HG03342 (cell line): ENCODE measurements at regions not wholly inside any gene's neighbourhood (a gene's known extent, or its start where the extent isn't known, plus 50 kb on each side); places are given as distances from the start of the nearest gene placed in this dataset.
"Not testable (repeated sequence)": the region's sequence is repeated elsewhere in the genome, so short reads cannot be mapped to it uniquely, and the experiment has no call there.

Experiments used
- ATAC-seq: cut with Tn5 transposase; IDR thresholded peaks from one replicate; pipeline ENCODE4 v1.9.1; 2021; ENCODE audit warnings: mild to moderate bottlenecking, moderate library complexity; ENCODE audit not compliant: unreplicated experiment

- ATAC-seq, result no peak
Observed at GRCh38 chr4:124997991-124998390, 285.5 kb upstream of the ANKRD50 start.

- no peak for ATAC-seq
Observed at GRCh38 chr4:124997124-124997523, 284.6 kb upstream of the ANKRD50 start.

- no peak for ATAC-seq
Observed at GRCh38 chr4:124993838-124994237, 281.3 kb upstream of the ANKRD50 start.

- ATAC-seq, result no peak
Observed at GRCh38 chr4:124990398-124990797, 277.9 kb upstream of the ANKRD50 start.

GRCh38 chr4:124980276-124980752 lies 267.8 kb upstream of the ANKRD50 start:
- ATAC-seq, result no peak

GRCh38 chr4:124978536-124978935 lies 266.0 kb upstream of the ANKRD50 start:
- ATAC-seq, result not testable (repeated sequence)

GRCh38 chr4:124977045-124977444 lies 264.5 kb upstream of the ANKRD50 start:
- ATAC-seq, result no peak

- no peak for ATAC-seq
Observed at GRCh38 chr4:124974152-124974551, 261.6 kb upstream of the ANKRD50 start.

- ATAC-seq, result no peak
Observed at GRCh38 chr4:124973716-124974115, 261.2 kb upstream of the ANKRD50 start.

GRCh38 chr4:124970011-124970410 lies 257.5 kb upstream of the ANKRD50 start:
- no peak for ATAC-seq

GRCh38 chr4:124965497-124965891 lies 253.0 kb upstream of the ANKRD50 start:
- ATAC-seq, result no peak

- ATAC-seq, result no peak
Observed at GRCh38 chr4:124964852-124965496, 252.4 kb upstream of the ANKRD50 start.

GRCh38 chr4:124964251-124964650 lies 251.7 kb upstream of the ANKRD50 start:
- ATAC-seq, result no peak

- no peak for ATAC-seq
Observed at GRCh38 chr4:124961138-124961750, 248.7 kb upstream of the ANKRD50 start.

GRCh38 chr4:124958847-124959246 lies 246.3 kb upstream of the ANKRD50 start:
- no peak for ATAC-seq

GRCh38 chr4:124955476-124955875 lies 242.9 kb upstream of the ANKRD50 start:
- ATAC-seq, result no peak

GRCh38 chr4:124954046-124954445 lies 241.5 kb upstream of the ANKRD50 start:
- ATAC-seq, result no peak

- no peak for ATAC-seq
Observed at GRCh38 chr4:124953486-124953885, 241.0 kb upstream of the ANKRD50 start.

- ATAC-seq, result no peak
Observed at GRCh38 chr4:124953061-124953460, 240.5 kb upstream of the ANKRD50 start.

- ATAC-seq, result no peak
Observed at GRCh38 chr4:124952601-124953000, 240.1 kb upstream of the ANKRD50 start.

GRCh38 chr4:124948976-124949597 lies 236.6 kb upstream of the ANKRD50 start:
- no peak for ATAC-seq

- no peak for ATAC-seq
Observed at GRCh38 chr4:124947622-124948265, 235.2 kb upstream of the ANKRD50 start.
